H1 (cell line): ENCODE measurements at regions not wholly inside any gene's neighbourhood (a gene's known extent, or its start where the extent isn't known, plus 50 kb on each side); places are given as distances from the start of the nearest gene placed in this dataset.

Source experiments
- CTCF ChIA-PET: fragments of 300-600 bp; sonication (Branson Sonifier 250); formaldehyde crosslinking; loops from one replicate; lab custom pipeline; 2021; ENCODE audit not compliant: partially characterized antibody; lab: Charles Lee
- POLR2A ChIA-PET: fragments of 300-600 bp; sonication (Branson Sonifier 250); formaldehyde crosslinking; loops from one replicate; lab custom pipeline; 2021; ENCODE audit warnings: inconsistent platforms; ENCODE audit not compliant: partially characterized antibody; lab: Charles Lee
- DNase-seq, 2 experiments: peaks; one replicate each; pipeline versions ENCODE4 v3.0.0 to v3.0.0-alpha.2; 2010 to 2022; ENCODE audit warnings: low spot score in 2 of 2, low read depth in 1 of 2, mixed read lengths in 1 of 2
- FAIRE-seq: peaks from 2 replicates; lab custom pipeline; 2011; peaks lifted over from hg19 to GRCh38; lab: Jason Lieb, UNC
- H2AFZ ChIP-seq: 2 replicates; pipeline ENCODE4 v1.8.1; 2012; ENCODE audit warnings: low read length, inconsistent platforms
- H2AK5ac ChIP-seq: 2 replicates; pipeline ENCODE4 v1.6.1; 2013; ENCODE audit warnings: low read depth, low read length
- H2BK120ac ChIP-seq: replicated peaks from 2 replicates; pipeline ENCODE3; 2013; ENCODE audit warnings: low read depth, low read length, inconsistent platforms
- H2BK12ac ChIP-seq: 2 replicates; pipeline ENCODE4 v1.6.1; 2013; ENCODE audit warnings: low read depth, low read length
- H2BK15ac ChIP-seq: 2 replicates; pipeline ENCODE4 v1.6.1; 2013; ENCODE audit warnings: low read length
- H2BK20ac ChIP-seq: 2 replicates; pipeline ENCODE4 v1.6.1; 2013; ENCODE audit warnings: low read length
- H2BK5ac ChIP-seq: 2 replicates; pipeline ENCODE4 v1.6.1; 2013; ENCODE audit warnings: low read depth, low read length
- H3K14ac ChIP-seq: 2 replicates; pipeline ENCODE4 v1.6.1; 2013; ENCODE audit warnings: inconsistent platforms; ENCODE audit not compliant: insufficient read length
- H3K18ac ChIP-seq: 2 replicates; pipeline ENCODE4 v1.6.1; 2013; ENCODE audit warnings: low read length; ENCODE audit errors: extremely low read depth
- H3K23ac ChIP-seq: 2 replicates; pipeline ENCODE4 v1.6.1; 2013; ENCODE audit warnings: inconsistent platforms; ENCODE audit not compliant: insufficient read length
- H3K23me2 ChIP-seq: 2 replicates; pipeline ENCODE4 v1.6.1; 2013; ENCODE audit warnings: low read depth, low read length
- H3K27ac ChIP-seq: 2 replicates; pipeline ENCODE4 v1.6.1; 2011; ENCODE audit warnings: low read depth, low read length, inconsistent platforms
- H3K27me3 ChIP-seq, 4 experiments: replicated peaks in 1 of 4; 1 replicate in 1 of 4; 2 replicates in 3 of 4; pipeline versions ENCODE4 v1.6.1 to v1.8.1; 2011 to 2013; ENCODE audit warnings: low read length in 3 of 4, mild to moderate bottlenecking in 3 of 4, inconsistent platforms in 2 of 4, mixed read lengths in 2 of 4, moderate library complexity in 1 of 4; ENCODE audit not compliant: control insufficient read depth in 3 of 4, insufficient read depth in 3 of 4; ENCODE audit errors: extremely low read depth in 1 of 4
- H3K36me3 ChIP-seq, 4 experiments: 2 replicates each; pipeline versions ENCODE4 v1.6.1 to v1.8.1; 2011 to 2013; ENCODE audit warnings: mild to moderate bottlenecking in 4 of 4, low read length in 3 of 4, moderate library complexity in 2 of 4, control low read depth in 1 of 4, inconsistent platforms in 1 of 4; ENCODE audit not compliant: insufficient read depth in 4 of 4, control insufficient read depth in 2 of 4
- H3K4ac ChIP-seq: replicated peaks from 2 replicates; pipeline ENCODE3; 2013; ENCODE audit warnings: low read length, low read depth, mixed read lengths, inconsistent platforms; ENCODE audit not compliant: insufficient read length
- H3K4me1 ChIP-seq, 4 experiments: replicated peaks in 1 of 4; 1 replicate in 1 of 4; 2 replicates in 3 of 4; pipeline versions ENCODE4 v1.6.1 to v1.8.1; 2011 to 2013; ENCODE audit warnings: low read length in 3 of 4, inconsistent platforms in 2 of 4, mixed read lengths in 1 of 4; ENCODE audit not compliant: insufficient read depth in 4 of 4, control insufficient read depth in 3 of 4
- H3K4me2 ChIP-seq, 2 experiments: 2 replicates each; pipeline versions ENCODE4 v1.6.1 to v1.8.1; 2011 to 2013; ENCODE audit warnings: low read depth in 2 of 2, low read length in 2 of 2, control low read depth in 1 of 2, inconsistent platforms in 1 of 2, mild to moderate bottlenecking in 1 of 2; ENCODE audit not compliant: insufficient read depth in 1 of 2
- H3K4me3 ChIP-seq, 4 experiments: fragments of 200-600, 300-600 bp in 1 of 4; sonication (generic), shearing (Covaris generic), sonication (Bioruptor Twin) in 1 of 4; 2 replicates each; pipeline versions ENCODE4 v1.5.1 to v1.8.1; 2011 to 2016; ENCODE audit warnings: low read length in 4 of 4, low read depth in 3 of 4, control low read depth in 2 of 4, inconsistent platforms in 2 of 4, mild to moderate bottlenecking in 2 of 4, mixed read lengths in 1 of 4, moderate library complexity in 1 of 4; ENCODE audit not compliant: insufficient read depth in 2 of 4; ENCODE audit errors: extremely low read depth in 1 of 4
- H3K56ac ChIP-seq: replicated peaks from 2 replicates; pipeline ENCODE3; 2013; ENCODE audit warnings: low read depth, mild to moderate bottlenecking, mixed read lengths, low read length, inconsistent platforms; ENCODE audit not compliant: insufficient read length
- H3K79me1 ChIP-seq: 2 replicates; pipeline ENCODE4 v1.6.1; 2013; ENCODE audit warnings: low read depth, low read length, control low read depth
- H3K79me2 ChIP-seq, 2 experiments: 2 replicates each; pipeline versions ENCODE4 v1.6.1 to v1.8.1; 2012 to 2013; ENCODE audit warnings: low read length in 2 of 2, mild to moderate bottlenecking in 2 of 2, inconsistent platforms in 1 of 2; ENCODE audit not compliant: insufficient read depth in 2 of 2, control insufficient read depth in 1 of 2
- H3K9ac ChIP-seq, 4 experiments: replicated peaks in 1 of 4; 1 replicate in 1 of 4; 2 replicates in 3 of 4; pipeline versions ENCODE4 v1.6.1 to v1.8.1; 2011 to 2013; ENCODE audit warnings: low read depth in 3 of 4, low read length in 3 of 4, control low read depth in 2 of 4, mild to moderate bottlenecking in 2 of 4, moderate library complexity in 2 of 4, inconsistent platforms in 1 of 4; ENCODE audit errors: extremely low read depth in 1 of 4
- H3K9me3 ChIP-seq, 2 experiments: 2 replicates each; pipeline versions ENCODE4 v1.6.1 to v1.8.1; 2012 to 2013; ENCODE audit warnings: mild to moderate bottlenecking in 2 of 2, moderate library complexity in 2 of 2, control low read depth in 1 of 2, inconsistent platforms in 1 of 2, low read depth in 1 of 2, low read length in 1 of 2, mixed read lengths in 1 of 2; ENCODE audit not compliant: insufficient read depth in 2 of 2
- H4K20me1 ChIP-seq, 2 experiments: replicated peaks in 1 of 2; 2 replicates each; pipeline versions ENCODE3 to v1.8.1; 2011 to 2013; ENCODE audit warnings: inconsistent platforms in 2 of 2, low read length in 2 of 2, mild to moderate bottlenecking in 1 of 2; ENCODE audit not compliant: insufficient read depth in 2 of 2, control insufficient read depth in 1 of 2
- H4K5ac ChIP-seq: 2 replicates; pipeline ENCODE4 v1.6.1; 2013; ENCODE audit warnings: low read length, low read depth, mixed read lengths, inconsistent platforms; ENCODE audit not compliant: insufficient read length
- H4K8ac ChIP-seq: 2 replicates; pipeline ENCODE4 v1.8.0; 2013; ENCODE audit warnings: mild to moderate bottlenecking, moderate library complexity, low read length, inconsistent platforms; ENCODE audit not compliant: insufficient read depth; ENCODE audit errors: extremely low read depth
- H4K91ac ChIP-seq: replicated peaks from 2 replicates; pipeline ENCODE3; 2013; ENCODE audit warnings: low read length, mixed read lengths, inconsistent platforms; ENCODE audit not compliant: insufficient read length
- ATF2 ChIP-seq: IDR thresholded peaks from 2 replicates; pipeline ENCODE4 v1.6.1; 2012; ENCODE audit warnings: low read length, inconsistent platforms
- CBX5 ChIP-seq: fragments of 300-800, 300-1000 bp; sonication (generic); IDR thresholded peaks from 2 replicates; pipeline ENCODE4 v1.7.1; 2016; ENCODE audit warnings: antibody characterized with exemption, low read length, low read depth
- CBX8 ChIP-seq: fragments of 300-800, 300-1000 bp; sonication (generic); IDR thresholded peaks from 2 replicates; pipeline ENCODE4 v1.7.1; 2016; ENCODE audit warnings: low read depth, low read length, borderline replicate concordance
- E2F6 ChIP-seq: IDR thresholded peaks from 2 replicates; pipeline ENCODE4 v1.6.1; 2012; ENCODE audit warnings: inconsistent platforms
- GTF2F1 ChIP-seq: IDR thresholded peaks from 2 replicates; pipeline ENCODE4 v1.6.1; 2012; ENCODE audit warnings: low read depth, low read length, improper control_type of control experiment, borderline replicate concordance
- HDAC6 ChIP-seq: IDR thresholded peaks from one replicate; pipeline ENCODE4 v1.7.1; 2012; ENCODE audit warnings: low read depth, mild to moderate bottlenecking, inconsistent platforms, low read length, moderate library complexity
- KDM5A ChIP-seq: fragments of 200-600 bp; IDR thresholded peaks from 2 replicates; pipeline ENCODE4 v1.7.1; 2012; ENCODE audit warnings: mild to moderate bottlenecking, low read length, inconsistent platforms, mixed read lengths
- MAX ChIP-seq: IDR thresholded peaks from 2 replicates; pipeline ENCODE4 v1.6.1; 2012; ENCODE audit warnings: inconsistent platforms
- RBBP5 ChIP-seq: IDR thresholded peaks from 2 replicates; pipeline ENCODE4 v1.7.1; 2012; ENCODE audit warnings: low read depth, mild to moderate bottlenecking, inconsistent platforms, low read length, moderate library complexity, borderline replicate concordance
- RXRA ChIP-seq: IDR thresholded peaks from 2 replicates; pipeline ENCODE4 v1.6.1; 2011; ENCODE audit warnings: low read depth, mild to moderate bottlenecking, low read length, moderate library complexity; ENCODE audit not compliant: insufficient read depth
- SIX5 ChIP-seq: IDR thresholded peaks from 2 replicates; pipeline ENCODE4 v1.6.1; 2011; ENCODE audit warnings: mild to moderate bottlenecking, low read depth, low read length
- WGBS, 2 experiments: shearing (Covaris generic) in 1 of 2; methylation state at CpG; one replicate each; pipeline versions ENCODE4 v1.1.6 to v1.1.7; 2013 to 2015; ENCODE audit warnings: low lambda C conversion rate in 2 of 2, mixed read lengths in 2 of 2, inconsistent platforms in 1 of 2, low coverage in 1 of 2, missing lambda C conversion rate in 1 of 2; ENCODE audit not compliant: insufficient replicate concordance in 2 of 2, insufficient coverage in 1 of 2, insufficient read length in 1 of 2; ENCODE audit errors: extremely low coverage in 1 of 2, missing lambda C conversion rate in 1 of 2; 5-methylcytosine and 5-hydroxymethylcytosine counted together

- no peak overlapping the region for H2AK5ac ChIP-seq
- no peak overlapping the region for H3K4ac ChIP-seq
- H4K8ac ChIP-seq, result no peak overlapping the region
- H4K20me1 ChIP-seq, result no peaks in the 10 kb centered on the region
- H3K36me3 ChIP-seq, result no peaks in the 10 kb centered on the region
- no peak overlapping the region for H2AFZ ChIP-seq
- H3K4me2 ChIP-seq, result no peak overlapping the region
- no peaks in the 10 kb centered on the region; the same call in 1 of the 2 replicates for H3K23me2 ChIP-seq
- no peak overlapping the region for H4K91ac ChIP-seq
- no peak overlapping the region for H3K27ac ChIP-seq
- 52% methylated on average over 5 of the region's 5 CpGs; no CpG with 5 or more reads in 1 of the 2 experiments for WGBS, 2 experiments
- no peak overlapping the region for H3K14ac ChIP-seq
- FAIRE-seq (no peak), DNase-seq (no peak)
- H3K9me3 ChIP-seq, result no peaks in the 10 kb centered on the region; a peak in 1 of 4 replicates
- ChIA-PET CTCF (interaction anchor here (0.6 to 3.6 kb wide), 5 partner anchors 13 to 147 kb away, joined by 3 to 20 read pairs (median 3); no protein-coding TSS in a partner anchor), POLR2A (no interaction called here)
- no peak overlapping the region for H3K9ac ChIP-seq
- H3K4me3 ChIP-seq, result no peak overlapping the region
- H3K79me1 ChIP-seq, result no peaks in the 10 kb centered on the region
- no peak overlapping the region for H2BK12ac ChIP-seq
- no peak overlapping the region for H2BK20ac ChIP-seq
- no peak overlapping the region for H3K56ac ChIP-seq
- no peaks in the 10 kb centered on the region; a peak in 1 of 4 replicates for H3K79me2 ChIP-seq
- H3K4me1 ChIP-seq, result no peaks in the 10 kb centered on the region
- H3K27me3 ChIP-seq, result peaks cover 0 to 28% (median 8%) of the 10 kb centered on the region in 4 experiments; a peak in 6 of 7 replicates
- no peak overlapping the region for H2BK15ac ChIP-seq
- no peak overlapping the region for H4K5ac ChIP-seq
- H3K23ac ChIP-seq, result no peak overlapping the region
- no peak overlapping the region for H2BK5ac ChIP-seq
- H2BK120ac ChIP-seq, result no peak overlapping the region
- no peak overlapping the region for H3K18ac ChIP-seq
- no peak for TF ChIP-seq ATF2
- no peak for TF ChIP-seq RBBP5
- no peak for TF ChIP-seq HDAC6
- no peak for TF ChIP-seq E2F6
- no peak for TF ChIP-seq KDM5A
- no peak for TF ChIP-seq SIX5
- TF ChIP-seq GTF2F1, result no peak
- TF ChIP-seq CBX5, result no peak
- no peak for TF ChIP-seq MAX
- TF ChIP-seq CBX8, result no peak
- TF ChIP-seq RXRA, result no peak
Observed at GRCh38 chr11:64503186-64503753, 52.5 kb upstream of the SLC22A11 start.
